CD4-positive, alpha-beta T cell treated with Interleukin-15 for 1 hour (primary cell): ENCODE measurements at regions not wholly inside any gene's neighbourhood (a gene's known extent, or its start where the extent isn't known, plus 50 kb on each side); places are given as distances from the start of the nearest gene placed in this dataset.

ENCODE experiments used
- DNase-seq: peaks from one replicate; pipeline ENCODE4 v3.0.0-alpha.2; 2020

- no peak for DNase-seq
These were observed 207.8 kb upstream of the FAR2 start for GRCh38 chr12:28941248-28941647.

GRCh38 chr12:28946361-28946760 lies 202.7 kb upstream of the FAR2 start:
- no peak for DNase-seq

- DNase-seq = no peak
These were observed 200.4 kb upstream of the FAR2 start for GRCh38 chr12:28948685-28949084.

- DNase-seq = no peak
These were observed 199.9 kb upstream of the FAR2 start for GRCh38 chr12:28949184-28949583.

GRCh38 chr12:28950049-28950448 lies 199.0 kb upstream of the FAR2 start:
- DNase-seq = no peak

- no peak for DNase-seq
These were observed 197.1 kb upstream of the FAR2 start for GRCh38 chr12:28951935-28952334.

- DNase-seq = no peak
These were observed 194.7 kb upstream of the FAR2 start for GRCh38 chr12:28954333-28954732.

GRCh38 chr12:28955491-28955890 lies 193.6 kb upstream of the FAR2 start:
- DNase-seq = no peak

- DNase-seq = no peak
These were observed 193.1 kb upstream of the FAR2 start for GRCh38 chr12:28955931-28956330.

- DNase-seq = no peak
These were observed 190.4 kb upstream of the FAR2 start for GRCh38 chr12:28958553-28959195.

GRCh38 chr12:28961948-28962384 lies 187.1 kb upstream of the FAR2 start:
- DNase-seq = no peak

- DNase-seq = no peak
These were observed 185.5 kb upstream of the FAR2 start for GRCh38 chr12:28963554-28963953.

- no peak for DNase-seq
These were observed 182.9 kb upstream of the FAR2 start for GRCh38 chr12:28966046-28966780.

GRCh38 chr12:28967426-28967825 lies 181.7 kb upstream of the FAR2 start:
- DNase-seq = no peak

- DNase-seq = no peak
These were observed 175.6 kb upstream of the FAR2 start for GRCh38 chr12:28973491-28973890.

- DNase-seq = no peak
These were observed 174.9 kb upstream of the FAR2 start for GRCh38 chr12:28974166-28974565.

GRCh38 chr12:28974883-28975282 lies 174.2 kb upstream of the FAR2 start:
- no peak for DNase-seq

- DNase-seq = no peak
These were observed 173.3 kb upstream of the FAR2 start for GRCh38 chr12:28975564-28976340.

GRCh38 chr12:28980436-28980835 lies 168.6 kb upstream of the FAR2 start:
- DNase-seq = no peak

- no peak for DNase-seq
These were observed 161.3 kb upstream of the FAR2 start for GRCh38 chr12:28987538-28988324.

- no peak for DNase-seq
These were observed 160.8 kb upstream of the FAR2 start for GRCh38 chr12:28988325-28988704.

- DNase-seq = no peak
These were observed 157.5 kb upstream of the FAR2 start for GRCh38 chr12:28991626-28992025.

GRCh38 chr12:28993720-28994119 lies 155.4 kb upstream of the FAR2 start:
- DNase-seq = no peak
